Upper lobe of right lung (tissue), 1 donor: ENCODE measurements at regions not wholly inside any gene's neighbourhood (a gene's known extent, or its start where the extent isn't known, plus 50 kb on each side); places are given as distances from the start of the nearest gene placed in this dataset.
"Not testable (repeated sequence)": the region's sequence is repeated elsewhere in the genome, so short reads cannot be mapped to it uniquely, and the experiment has no call there.

Experiments
- ATAC-seq: fragments of 200-7000 bp; cut with Tn5 transposase; one replicate; pipeline ENCODE4 v1.9.1; 2020; ENCODE audit warnings: mild to moderate bottlenecking, moderate library complexity
- DNase-seq: peaks from one replicate; pipeline ENCODE4 v3.0.0-alpha.2; 2020
- H3K27ac ChIP-seq: fragments of 200-600 bp; one replicate; pipeline ENCODE4 v1.8.0; 2022
- H3K27me3 ChIP-seq: fragments of 200-600 bp; one replicate; pipeline ENCODE4 v1.8.0; 2022; ENCODE audit warnings: mild to moderate bottlenecking
- H3K36me3 ChIP-seq: fragments of 200-600 bp; one replicate; pipeline ENCODE4 v1.8.0; 2022
- H3K4me1 ChIP-seq: fragments of 200-600 bp; one replicate; pipeline ENCODE4 v1.8.0; 2022
- H3K4me3 ChIP-seq: fragments of 200-600 bp; one replicate; pipeline ENCODE4 v1.8.0; 2022; ENCODE audit warnings: mild to moderate bottlenecking
- H3K9me3 ChIP-seq: fragments of 200-600 bp; one replicate; pipeline ENCODE4 v1.8.0; 2022
- CTCF ChIP-seq: fragments of 200-600 bp; IDR thresholded peaks from one replicate; pipeline ENCODE4 v1.8.0; 2022; ENCODE audit warnings: antibody characterized with exemption
- intact Hi-C: fragments of 100-400 bp; cut with DNase I; formaldehyde crosslinking; loops from one replicate; pipeline ENCODE4 v1.11.0; 2022
- donor health status: DM: no; HTN: yes; CAD: no; lungs with severe emphysema.

- no peak for TF ChIP-seq CTCF
- intact Hi-C loops: no loop called here
- no peak overlapping the region for H3K27ac ChIP-seq
- H3K36me3 ChIP-seq: no peaks in the 10 kb centered on the region
- H3K4me3 ChIP-seq: no peak overlapping the region
- H3K27me3 ChIP-seq: no peaks in the 10 kb centered on the region
- DNase-seq: no peak
- ATAC-seq: peak; percentile 42
- peaks cover 6% of the 10 kb centered on the region for H3K4me1 ChIP-seq
- H3K9me3 ChIP-seq: peaks cover 3% of the 10 kb centered on the region
Observed at GRCh38 chr9:90167914-90168313, 474.7 kb downstream of the DIRAS2 start.

- Histone ChIP-seq H3K4me1 (peaks cover 6% of the 10 kb centered on the region), H3K4me3 (no peak overlapping the region), H3K36me3 (no peaks in the 10 kb centered on the region), H3K27me3 (no peaks in the 10 kb centered on the region), H3K9me3 (peaks cover 3% of the 10 kb centered on the region), H3K27ac (no peak overlapping the region)
- intact Hi-C loops: no loop called here
- peak; percentile 51 for ATAC-seq
- TF ChIP-seq CTCF: no peak
- no peak for DNase-seq
Observed at GRCh38 chr9:90169490-90169889, 473.1 kb downstream of the DIRAS2 start.

- not testable (repeated sequence) for ATAC-seq
Observed at GRCh38 chr9:90173935-90174334, 468.7 kb downstream of the DIRAS2 start.

GRCh38 chr9:90174346-90174745, 468.3 kb downstream of the DIRAS2 start:
- H3K27me3 ChIP-seq, intact Hi-C loops, H3K36me3 ChIP-seq, H3K4me3 ChIP-seq, ATAC-seq, H3K9me3 ChIP-seq, H3K27ac ChIP-seq, H3K4me1 ChIP-seq, DNase-seq: not testable (repeated sequence)

More at GRCh38 chr9:90173935-90174334, 468.7 kb downstream of the DIRAS2 start:
- H3K27ac ChIP-seq, H3K9me3 ChIP-seq, H3K36me3 ChIP-seq, intact Hi-C loops, DNase-seq, H3K27me3 ChIP-seq, H3K4me3 ChIP-seq, H3K4me1 ChIP-seq: not testable (repeated sequence)

- H3K4me3 ChIP-seq: no peak overlapping the region
- DNase-seq: no peak
- no peak for ATAC-seq
- H3K9me3 ChIP-seq: peaks cover 3% of the 10 kb centered on the region
- no peaks in the 10 kb centered on the region for H3K27me3 ChIP-seq
- no peaks in the 10 kb centered on the region for H3K36me3 ChIP-seq
- no peak for TF ChIP-seq CTCF
- intact Hi-C loops: no loop called here
- no peaks in the 10 kb centered on the region for H3K4me1 ChIP-seq
- H3K27ac ChIP-seq: no peak overlapping the region
Observed at GRCh38 chr9:90175257-90175656, 467.4 kb downstream of the DIRAS2 start.

GRCh38 chr9:90175865-90176264, 466.8 kb downstream of the DIRAS2 start:
- intact Hi-C loops: no loop called here
- no peaks in the 10 kb centered on the region for H3K4me1 ChIP-seq
- TF ChIP-seq CTCF: no peak
- H3K36me3 ChIP-seq: no peaks in the 10 kb centered on the region
- H3K27me3 ChIP-seq: no peaks in the 10 kb centered on the region
- DNase-seq (no peak), ATAC-seq (no peak)
- no peak overlapping the region for H3K27ac ChIP-seq
- no peak overlapping the region for H3K4me3 ChIP-seq
- peaks cover under 1% of the 10 kb centered on the region for H3K9me3 ChIP-seq

- no peak for DNase-seq
- intact Hi-C loops: no loop called here
- Histone ChIP-seq H3K4me3 (no peak overlapping the region), H3K36me3 (no peaks in the 10 kb centered on the region), H3K27me3 (no peaks in the 10 kb centered on the region), H3K4me1 (no peaks in the 10 kb centered on the region), H3K9me3 (no peaks in the 10 kb centered on the region), H3K27ac (no peak overlapping the region)
- ATAC-seq: no peak
- TF ChIP-seq CTCF: no peak
Observed at GRCh38 chr9:90176901-90177300, 465.7 kb downstream of the DIRAS2 start.
